Fibroblast of mammary gland (primary cell): ENCODE measurements at regions not wholly inside any gene's neighbourhood (a gene's known extent, or its start where the extent isn't known, plus 50 kb on each side); places are given as distances from the start of the nearest gene placed in this dataset.

Experiments used
- DNase-seq: peaks from one replicate; pipeline ENCODE4 v3.0.0-alpha.2; 2010; ENCODE audit warnings: low read depth
- H3K4me3 ChIP-seq: 2 replicates; pipeline ENCODE4 v1.5.1; 2011; ENCODE audit warnings: low read depth, mild to moderate bottlenecking, low read length, moderate library complexity; ENCODE audit not compliant: control insufficient read depth
- CTCF ChIP-seq: conservative IDR thresholded peaks from 2 replicates; pipeline ENCODE4 v1.5.1; 2011; ENCODE audit warnings: low read depth, low read length, inconsistent platforms; ENCODE audit not compliant: control insufficient read depth, insufficient read depth

GRCh38 chr3:72329354-72329753, 518.9 kb downstream of the SHQ1 start:
- no peak for DNase-seq
- TF ChIP-seq CTCF, result no peak
- no peak overlapping the region for H3K4me3 ChIP-seq

DNA sequence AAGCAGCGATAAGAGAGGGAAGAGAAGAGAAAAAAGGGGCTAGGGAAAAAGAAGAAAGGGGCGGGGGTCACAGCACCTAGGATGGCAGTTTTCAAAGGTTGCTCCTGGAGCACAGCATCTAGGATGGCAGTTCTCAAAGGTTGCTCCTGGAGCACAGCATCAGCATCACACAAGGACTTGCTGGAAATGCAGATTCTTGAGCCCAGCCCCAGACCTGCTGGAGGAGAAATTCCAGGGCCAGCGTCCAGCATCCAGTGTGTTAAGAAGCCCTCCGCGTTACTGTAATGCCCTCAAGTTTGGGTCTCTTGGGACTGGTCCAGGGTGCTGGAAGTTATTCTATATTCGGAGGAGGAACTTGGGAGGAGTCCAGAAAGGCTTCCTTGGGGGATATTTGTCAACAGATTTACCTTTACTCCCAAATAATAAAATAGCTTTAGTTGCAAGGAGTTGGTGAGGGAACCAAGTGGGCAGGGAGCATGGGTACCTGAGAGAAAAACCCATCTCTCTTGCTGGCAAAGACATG, 519.4 kb downstream of the SHQ1 start:
- no peak overlapping the region for H3K4me3 ChIP-seq
- TF ChIP-seq CTCF, result no peak

GRCh38 chr3:72327008-72327407, 521.2 kb downstream of the SHQ1 start:
- no peak for DNase-seq
- H3K4me3 ChIP-seq, result no peak overlapping the region
- no peak for TF ChIP-seq CTCF

More for the DNA sequence above, 519.4 kb downstream of the SHQ1 start:
- no peak for DNase-seq

DNA sequence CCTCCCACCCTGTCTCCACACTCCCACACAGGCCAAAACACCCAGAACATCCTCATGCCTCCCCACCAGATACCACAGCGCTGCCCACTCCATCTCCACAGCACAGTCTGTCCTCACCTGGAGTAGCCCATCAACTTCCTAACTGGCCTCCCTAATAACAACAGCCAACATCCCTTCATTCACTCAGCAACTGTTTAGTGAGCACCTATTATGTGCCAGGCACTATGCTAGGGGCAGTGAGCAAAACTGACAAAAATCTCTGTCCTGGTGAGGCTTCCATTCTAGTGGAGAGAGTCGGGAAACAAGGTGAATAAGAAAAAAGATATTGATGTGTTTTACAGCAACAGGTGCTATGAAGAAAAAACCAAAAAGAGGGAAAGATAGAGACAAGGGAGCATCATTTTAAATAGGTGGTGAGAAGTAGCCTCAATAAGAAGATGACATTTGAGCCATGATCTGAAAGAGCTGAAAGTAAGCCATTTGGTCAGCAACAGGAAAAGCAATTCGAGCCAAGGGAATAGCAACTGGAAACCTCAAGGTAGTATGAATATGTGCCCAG, 523.9 kb downstream of the SHQ1 start:
- no peak for DNase-seq
- no peak overlapping the region for H3K4me3 ChIP-seq
- no peak for TF ChIP-seq CTCF

DNA sequence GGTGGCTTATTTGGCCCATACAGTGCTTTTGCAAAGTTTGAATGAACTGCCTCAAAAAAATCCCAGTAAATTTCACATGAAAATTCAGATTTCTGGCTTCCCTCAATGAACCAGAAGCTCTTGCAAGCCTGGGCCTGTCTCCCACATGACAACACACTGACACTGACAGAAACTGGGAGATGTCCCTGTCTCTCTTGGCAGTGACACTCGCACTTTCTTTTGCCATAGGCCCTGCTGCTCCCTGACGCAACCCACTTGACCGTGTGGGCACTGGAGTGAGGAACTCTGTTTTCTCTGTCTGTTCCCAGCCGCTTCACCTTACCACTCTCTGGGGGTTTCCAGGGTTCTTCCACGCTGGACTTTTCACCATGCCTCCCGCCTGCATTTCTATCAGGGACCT, 524.5 kb downstream of the SHQ1 start:
- TF ChIP-seq CTCF, result no peak
- DNase-seq, result no peak
- no peak overlapping the region for H3K4me3 ChIP-seq

GRCh38 chr3:72322264-72322976, 525.8 kb downstream of the SHQ1 start:
- DNase-seq, result no peak

More at GRCh38 chr3:72322264-72322976, 525.8 kb downstream of the SHQ1 start:
- TF ChIP-seq CTCF, result no peak
- no peak overlapping the region for H3K4me3 ChIP-seq
